BJ (cell line): ENCODE measurements at regions not wholly inside any gene's neighbourhood (a gene's known extent, or its start where the extent isn't known, plus 50 kb on each side); places are given as distances from the start of the nearest gene placed in this dataset.

Experiments used
- CTCF ChIA-PET: fragments of 350-600 bp; formaldehyde crosslinking; extraction: SDS; loops from one replicate; lab custom pipeline; 2021; ENCODE audit warnings: antibody characterized with exemption, inconsistent platforms; lab: Yijun Ruan, JAX
- POLR2A ChIA-PET: fragments of 300-600 bp; sonication (Branson Sonifier 250); formaldehyde crosslinking; extraction: SDS; loops from one replicate; lab custom pipeline; 2021; ENCODE audit warnings: antibody characterized with exemption; lab: Charles Lee
- DNase-seq: peaks from one replicate; pipeline ENCODE4 v3.0.0-alpha.2; 2011; ENCODE audit warnings: low read depth
- H3K27me3 ChIP-seq: 2 replicates; pipeline ENCODE4 v1.6.0; 2011; ENCODE audit warnings: low read length; ENCODE audit not compliant: control insufficient read depth, insufficient read depth
- H3K36me3 ChIP-seq: 2 replicates; pipeline ENCODE4 v1.5.1; 2011; ENCODE audit warnings: low read length; ENCODE audit not compliant: control insufficient read depth, insufficient read depth
- H3K4me3 ChIP-seq: 2 replicates; pipeline ENCODE4 v1.5.1; 2011; ENCODE audit warnings: low read depth, mild to moderate bottlenecking, control low read depth, low read length
- TF ChIP-seq, protein P1 (sequence below): IDR thresholded peaks from 2 replicates; pipeline ENCODE4 v1.5.1; 2011; ENCODE audit warnings: low read depth, mild to moderate bottlenecking, control low read depth, inconsistent platforms, low read length, moderate library complexity; ENCODE audit not compliant: insufficient read depth

- no peak overlapping the region for H3K4me3 ChIP-seq
- no peaks in the 10 kb centered on the region; the same call in 1 of the 2 replicates for H3K27me3 ChIP-seq
- DNase-seq, result no peak
- ChIA-PET POLR2A (interaction anchor here (0.8 kb wide), 1 partner anchor 16 kb away, joined by 3 read pairs; no protein-coding TSS in a partner anchor), CTCF (interaction anchor here (0.6 to 5.8 kb wide), 2 partner anchors 14 to 180 kb away, joined by 5 to 27 read pairs; no protein-coding TSS in a partner anchor)
- TF ChIP-seq, protein P1, sequence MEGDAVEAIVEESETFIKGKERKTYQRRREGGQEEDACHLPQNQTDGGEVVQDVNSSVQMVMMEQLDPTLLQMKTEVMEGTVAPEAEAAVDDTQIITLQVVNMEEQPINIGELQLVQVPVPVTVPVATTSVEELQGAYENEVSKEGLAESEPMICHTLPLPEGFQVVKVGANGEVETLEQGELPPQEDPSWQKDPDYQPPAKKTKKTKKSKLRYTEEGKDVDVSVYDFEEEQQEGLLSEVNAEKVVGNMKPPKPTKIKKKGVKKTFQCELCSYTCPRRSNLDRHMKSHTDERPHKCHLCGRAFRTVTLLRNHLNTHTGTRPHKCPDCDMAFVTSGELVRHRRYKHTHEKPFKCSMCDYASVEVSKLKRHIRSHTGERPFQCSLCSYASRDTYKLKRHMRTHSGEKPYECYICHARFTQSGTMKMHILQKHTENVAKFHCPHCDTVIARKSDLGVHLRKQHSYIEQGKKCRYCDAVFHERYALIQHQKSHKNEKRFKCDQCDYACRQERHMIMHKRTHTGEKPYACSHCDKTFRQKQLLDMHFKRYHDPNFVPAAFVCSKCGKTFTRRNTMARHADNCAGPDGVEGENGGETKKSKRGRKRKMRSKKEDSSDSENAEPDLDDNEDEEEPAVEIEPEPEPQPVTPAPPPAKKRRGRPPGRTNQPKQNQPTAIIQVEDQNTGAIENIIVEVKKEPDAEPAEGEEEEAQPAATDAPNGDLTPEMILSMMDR, result no peak
- H3K36me3 ChIP-seq, result no peaks in the 10 kb centered on the region
Observed at GRCh38 chr1:222441066-222441465, 106.8 kb downstream of the HHIPL2 start.

GRCh38 chr1:222424826-222425225 lies 123.1 kb downstream of the HHIPL2 start:
- no peaks in the 10 kb centered on the region for H3K27me3 ChIP-seq
- no peaks in the 10 kb centered on the region for H3K36me3 ChIP-seq
- DNase-seq, result no peak
- ChIA-PET CTCF (no interaction called here), POLR2A (no interaction called here)
- H3K4me3 ChIP-seq, result no peak overlapping the region
- TF ChIP-seq, protein P1, result no peak

DNA sequence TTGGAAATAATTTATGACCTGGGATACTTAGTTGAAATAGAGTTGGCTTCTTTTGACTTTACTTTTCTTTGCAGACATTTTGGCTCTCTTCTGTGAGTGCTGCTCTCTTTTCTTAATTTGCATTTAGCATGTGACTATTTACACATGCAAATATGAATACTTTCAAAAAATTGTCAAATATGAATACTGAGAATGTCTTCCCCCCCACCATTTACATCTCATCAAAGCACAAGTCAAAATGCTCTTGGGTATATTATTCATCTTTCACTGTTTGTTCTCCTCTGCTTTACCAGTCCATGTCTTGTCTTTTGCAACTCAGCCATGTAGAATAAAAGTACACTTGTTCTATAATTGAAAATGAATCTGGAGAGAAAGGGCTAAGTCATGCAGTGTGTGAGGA lies 126.5 kb downstream of the HHIPL2 start:
- DNase-seq, result no peak
- Histone ChIP-seq H3K27me3 (no peaks in the 10 kb centered on the region), H3K4me3 (no peak overlapping the region), H3K36me3 (no peaks in the 10 kb centered on the region)
- CTCF ChIA-PET, result no interaction called here
- TF ChIP-seq, protein P1, result no peak
- POLR2A ChIA-PET, result no interaction called here

DNA sequence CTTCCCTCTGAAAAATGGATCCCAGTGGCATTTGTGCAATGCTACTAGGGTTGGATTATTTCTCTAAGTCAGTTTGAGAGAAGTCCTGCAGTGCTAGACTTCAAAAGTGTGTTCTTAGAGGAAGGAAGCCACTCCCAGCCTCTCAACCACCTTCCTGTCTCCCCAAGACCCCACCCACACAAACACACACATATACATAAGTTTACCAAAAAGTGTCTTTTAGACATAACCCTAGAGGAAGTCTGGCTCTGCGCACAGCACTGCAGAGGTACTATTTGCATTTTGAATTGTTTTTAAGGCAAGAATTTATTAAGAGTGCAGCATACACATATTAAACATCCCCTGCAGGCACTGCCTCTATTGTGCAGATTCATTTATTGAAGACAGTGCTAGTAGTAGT lies 127.3 kb downstream of the HHIPL2 start:
- ChIA-PET POLR2A (no interaction called here), CTCF (no interaction called here)
- TF ChIP-seq, protein P1, result no peak
- H3K4me3 ChIP-seq, result no peak overlapping the region
- DNase-seq, result no peak
- no peaks in the 10 kb centered on the region for H3K36me3 ChIP-seq
- H3K27me3 ChIP-seq, result no peaks in the 10 kb centered on the region

DNA sequence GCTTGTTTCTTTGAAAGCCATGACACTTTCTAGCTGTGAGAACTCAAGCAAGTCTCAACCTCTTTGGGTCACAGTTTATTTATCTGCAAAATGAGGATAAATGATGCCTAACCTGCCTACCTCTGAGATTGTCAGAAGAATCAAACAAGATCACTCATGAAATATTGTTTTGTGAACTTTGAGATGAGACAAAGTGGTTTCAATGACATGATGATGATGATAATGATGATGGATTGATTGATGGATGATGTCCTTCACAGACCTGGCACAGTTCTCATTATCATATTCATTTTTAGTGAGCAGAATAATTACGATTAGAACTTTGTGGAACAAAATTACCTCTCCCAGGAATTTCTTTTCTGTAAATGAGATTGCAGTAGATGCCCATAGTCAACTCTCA lies 129.2 kb downstream of the HHIPL2 start:
- no peak for DNase-seq
- TF ChIP-seq, protein P1, result no peak
- no peaks in the 10 kb centered on the region for H3K36me3 ChIP-seq
- CTCF ChIA-PET, result no interaction called here
- H3K4me3 ChIP-seq, result no peak overlapping the region
- no peaks in the 10 kb centered on the region for H3K27me3 ChIP-seq
- POLR2A ChIA-PET, result no interaction called here
